CD1c-positive myeloid dendritic cell (primary cell): ENCODE measurements at regions not wholly inside any gene's neighbourhood (a gene's known extent, or its start where the extent isn't known, plus 50 kb on each side); places are given as distances from the start of the nearest gene placed in this dataset.
"Not testable (repeated sequence)": the region's sequence is repeated elsewhere in the genome, so short reads cannot be mapped to it uniquely, and the experiment has no call there.

Experiments
- DNase-seq: peaks from one replicate; pipeline ENCODE4 v3.0.0-alpha.2; 2016; ENCODE audit errors: extremely low spot score

DNA sequence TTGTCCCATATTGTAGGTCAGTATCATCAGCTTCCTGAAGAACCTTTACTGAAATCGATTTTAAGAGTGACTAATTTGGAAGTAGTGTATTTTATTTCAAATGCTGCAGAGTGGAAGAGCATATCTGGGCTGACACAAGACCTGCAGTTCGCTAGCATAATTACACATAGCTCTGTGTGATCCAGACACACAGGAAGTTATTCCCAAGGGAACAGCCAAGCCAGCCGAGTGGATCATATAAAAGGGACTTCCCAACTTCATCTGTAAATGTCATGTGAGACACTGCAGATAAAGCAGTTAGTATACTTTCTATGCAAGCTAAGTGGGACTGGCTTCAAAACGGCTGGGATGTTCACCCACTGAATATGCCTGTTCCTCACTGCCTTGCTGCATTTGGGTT is 760.4 kb downstream of the SLITRK1 start:
- DNase-seq, result no peak

DNA sequence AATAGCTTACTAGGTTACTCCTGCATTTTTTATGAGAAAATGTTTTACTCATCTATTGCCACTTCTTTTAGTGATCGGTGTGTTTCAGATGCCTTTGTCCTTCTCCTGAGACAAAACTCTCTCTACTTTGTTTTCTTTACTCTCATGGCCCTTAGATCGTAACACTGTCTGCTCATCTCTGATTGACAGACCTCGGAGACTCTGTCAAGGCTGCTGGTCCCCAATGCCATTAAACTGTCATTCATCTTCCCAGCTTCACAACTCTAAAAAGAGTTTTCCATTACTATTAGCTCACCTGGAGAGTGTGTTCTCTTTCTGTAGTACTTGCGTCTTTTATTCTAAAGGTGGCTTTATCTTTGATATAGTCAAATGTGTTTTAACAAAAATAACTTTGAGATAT is 765.2 kb downstream of the SLITRK1 start:
- DNase-seq, result no peak

- DNase-seq, result not testable (repeated sequence)
Measured at GRCh38 chr13:83101574-83102247, 780.6 kb downstream of the SLITRK1 start.

DNA sequence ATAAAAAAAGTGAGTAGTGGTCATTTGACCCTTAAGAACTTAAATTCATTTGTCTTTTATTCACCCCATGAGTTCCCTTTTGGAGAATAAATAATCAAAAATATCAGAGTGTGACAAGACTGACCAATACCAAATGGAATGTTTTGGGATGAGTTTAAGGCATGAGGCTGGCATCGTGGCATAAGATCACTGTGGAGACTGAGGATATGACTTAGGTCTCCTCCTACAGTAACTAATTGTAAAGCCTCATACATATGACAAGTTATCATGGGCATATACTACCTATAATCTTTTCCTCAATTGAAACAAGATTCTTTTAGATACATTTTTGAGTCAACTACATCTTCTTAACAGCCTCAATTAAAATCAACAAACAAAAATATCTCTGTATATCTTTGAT is 782.0 kb downstream of the SLITRK1 start:
- no peak for DNase-seq

DNA sequence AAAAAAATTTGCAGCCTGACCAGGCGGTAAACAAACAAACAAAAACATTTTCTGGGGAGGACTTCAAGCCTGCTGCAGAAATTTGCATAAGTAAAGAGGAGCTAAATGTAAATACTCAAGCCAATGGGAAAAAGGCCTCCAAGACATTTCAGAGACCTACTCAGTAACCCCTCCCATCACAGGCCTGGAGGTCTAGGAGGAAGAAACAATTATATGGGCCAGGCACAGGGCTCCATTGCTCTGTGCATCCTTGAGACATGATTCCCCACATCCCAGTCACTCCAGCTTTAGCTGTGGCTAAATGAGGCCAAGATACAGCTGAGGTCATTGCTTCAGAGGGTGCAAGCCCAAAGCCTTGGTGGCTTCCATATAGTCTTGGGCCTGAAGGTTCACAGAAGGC is 793.4 kb downstream of the SLITRK1 start:
- DNase-seq, result no peak

- no peak for DNase-seq
Measured at GRCh38 chr13:83086948-83087347, 795.3 kb downstream of the SLITRK1 start.

GRCh38 chr13:83086088-83086487 is 796.2 kb downstream of the SLITRK1 start:
- no peak for DNase-seq

- DNase-seq, result no peak
Measured at GRCh38 chr13:83085186-83085900, 796.9 kb downstream of the SLITRK1 start.

DNA sequence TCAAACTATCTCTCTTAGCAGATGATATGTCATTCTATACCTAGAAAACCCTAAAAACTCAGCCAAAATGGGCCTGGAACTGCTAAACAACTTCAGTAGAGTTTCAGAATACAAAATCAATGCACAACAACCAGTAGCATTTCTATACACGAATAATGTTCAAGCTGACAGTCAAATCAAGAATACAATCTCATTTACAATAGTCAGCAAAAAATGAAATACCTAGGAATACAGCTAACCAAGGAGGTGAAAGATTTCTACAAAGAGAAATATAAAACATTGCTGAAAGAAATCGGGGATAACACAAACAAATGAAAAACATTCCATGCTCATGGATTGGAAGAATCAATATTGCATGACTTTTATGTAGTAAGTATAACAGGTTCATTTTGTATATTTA is 804.8 kb downstream of the SLITRK1 start:
- DNase-seq, result no peak

- not testable (repeated sequence) for DNase-seq
Measured at GRCh38 chr13:83073930-83074329, 808.3 kb downstream of the SLITRK1 start.

DNA sequence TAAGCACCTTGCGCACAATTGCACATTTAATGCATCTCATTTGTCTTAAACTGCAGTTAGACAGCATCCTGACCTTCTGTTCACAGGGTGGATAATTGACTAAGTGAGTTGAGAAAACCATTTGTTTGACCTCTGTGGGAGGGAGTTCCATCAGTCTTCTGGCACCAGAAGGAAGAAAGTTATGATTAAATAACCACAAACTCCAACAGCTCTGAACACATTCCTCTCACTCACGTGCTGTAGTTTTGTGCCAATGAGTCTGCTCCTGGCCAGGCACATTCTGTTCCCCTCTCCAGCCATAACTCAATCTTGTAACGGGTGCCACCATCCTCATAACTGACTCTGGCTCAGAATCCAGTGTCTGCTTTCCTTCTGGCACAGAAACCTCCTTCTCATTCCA is 817.2 kb downstream of the SLITRK1 start:
- no peak for DNase-seq

- DNase-seq, result no peak
Measured at GRCh38 chr13:83057119-83057518, 825.2 kb downstream of the SLITRK1 start.

- no peak for DNase-seq
Measured at GRCh38 chr13:83056269-83056668, 826.0 kb downstream of the SLITRK1 start.

GRCh38 chr13:83048419-83048818 is 833.9 kb downstream of the SLITRK1 start:
- no peak for DNase-seq

DNA sequence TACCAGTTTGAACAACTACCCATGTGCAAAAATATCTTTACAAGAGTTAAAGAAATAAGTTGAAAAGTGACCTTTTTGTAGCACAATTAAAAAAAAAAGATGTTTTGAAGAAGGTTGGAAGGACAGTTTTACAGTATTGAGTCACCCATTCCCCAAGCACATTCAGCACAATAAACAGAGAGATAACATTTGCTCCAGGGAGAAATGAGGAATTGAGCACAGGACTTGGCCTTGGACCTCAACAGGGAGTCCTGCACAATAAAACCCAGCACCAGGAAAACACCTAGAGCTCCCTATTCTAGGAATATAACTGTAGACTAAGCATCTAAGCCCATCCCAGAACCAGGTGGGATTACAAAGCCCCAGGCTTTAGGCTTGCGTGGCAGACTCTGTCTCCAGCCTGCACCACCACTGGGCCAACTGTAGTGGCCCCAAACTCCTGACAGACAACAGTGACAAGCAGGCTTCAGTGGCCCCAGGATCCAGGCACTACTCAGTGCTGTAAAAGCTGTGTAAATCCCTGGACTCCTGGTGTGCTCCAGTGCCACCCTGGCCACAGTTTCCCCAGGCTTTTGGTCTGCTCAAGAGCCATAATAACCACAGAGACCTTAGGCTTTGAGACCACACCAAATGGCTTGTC is 857.2 kb downstream of the SLITRK1 start:
- DNase-seq, result no peak

DNA sequence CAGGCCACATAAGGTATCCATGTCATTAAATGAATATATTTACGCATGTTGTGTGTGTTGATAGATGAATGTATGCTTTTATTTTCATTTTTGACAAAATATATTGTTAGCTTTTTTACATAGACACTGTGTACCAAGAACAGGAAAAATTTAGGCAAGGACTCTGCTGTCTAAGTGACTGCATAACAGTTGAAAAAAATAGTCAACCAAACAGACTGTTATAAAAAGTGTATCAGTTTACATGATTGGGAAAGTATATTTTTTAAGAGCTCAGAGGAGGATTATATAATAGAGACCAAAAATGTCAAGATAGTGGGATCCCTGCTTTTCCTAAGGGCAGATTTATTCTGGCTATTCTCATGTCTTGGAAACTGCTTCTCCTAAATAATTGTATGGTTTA is 858.0 kb downstream of the SLITRK1 start:
- DNase-seq, result no peak

DNA sequence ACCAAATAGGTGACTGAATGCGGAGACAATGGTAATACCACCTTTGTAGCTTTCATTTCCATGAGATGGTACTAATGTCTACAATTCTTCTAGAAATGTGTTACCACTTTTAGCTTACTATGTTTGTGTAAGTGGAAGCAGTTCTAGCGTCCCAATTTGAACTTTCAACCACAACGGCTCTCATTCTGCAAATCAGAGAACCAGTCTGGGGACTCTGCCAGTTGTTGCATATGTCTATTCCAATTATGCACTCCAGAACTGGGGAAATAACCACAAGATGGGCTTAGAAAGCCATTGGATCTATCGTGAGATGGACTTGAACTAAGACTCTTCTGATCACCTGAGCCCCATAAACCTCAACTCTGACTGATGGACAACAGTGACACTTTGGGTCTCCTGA is 862.3 kb downstream of the SLITRK1 start:
- no peak for DNase-seq

- DNase-seq, result no peak
Measured at GRCh38 chr13:83009987-83010386, 872.3 kb downstream of the SLITRK1 start.

GRCh38 chr13:83008212-83008929 is 873.9 kb downstream of the SLITRK1 start:
- no peak for DNase-seq

DNA sequence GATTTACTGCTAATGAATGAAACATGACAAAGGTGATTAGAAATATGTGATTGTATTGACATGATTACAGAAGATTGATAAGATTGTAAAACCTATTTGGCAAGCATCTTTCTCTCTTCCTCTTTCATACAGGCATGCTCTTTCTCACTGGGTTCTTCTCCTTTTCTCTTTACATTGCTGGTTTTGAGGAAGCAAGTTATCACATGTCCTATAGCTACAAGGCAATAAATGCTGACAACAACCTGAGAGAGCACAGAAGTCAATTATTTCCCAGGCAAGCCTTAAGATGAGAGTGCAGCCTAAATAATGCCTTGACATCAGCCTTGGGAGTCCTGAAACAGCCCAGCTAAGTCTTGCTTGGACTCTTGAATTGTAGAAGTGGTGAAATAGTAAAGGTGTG is 875.0 kb downstream of the SLITRK1 start:
- DNase-seq, result peak; percentile 2

GRCh38 chr13:83003185-83003584 is 879.1 kb downstream of the SLITRK1 start:
- DNase-seq, result no peak

DNA sequence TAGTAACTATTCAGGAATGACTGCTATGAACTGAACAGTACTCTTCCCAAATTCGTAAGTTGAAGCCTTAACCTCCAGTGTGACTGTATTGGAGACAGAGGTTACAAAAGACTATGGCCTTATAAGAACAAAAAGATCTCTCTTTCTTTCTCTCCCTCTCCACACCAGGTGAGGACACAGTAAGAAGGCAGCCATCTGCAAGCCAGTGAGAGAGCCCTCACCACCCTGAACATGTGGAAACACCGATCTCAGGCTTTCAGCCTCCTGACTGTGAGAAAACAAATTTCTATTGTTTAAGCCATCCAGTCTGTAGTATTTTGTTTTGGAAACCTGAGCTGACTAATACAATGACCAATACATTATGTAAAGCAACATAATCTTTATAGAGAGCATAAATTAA is 888.9 kb downstream of the SLITRK1 start:
- no peak for DNase-seq
